HEK293 (cell line): ENCODE measurements at regions not wholly inside any gene's neighbourhood (a gene's known extent, or its start where the extent isn't known, plus 50 kb on each side); places are given as distances from the start of the nearest gene placed in this dataset.

Experiments used
- ZNF404 ChIP-seq: fragments of 450-650 bp; formaldehyde crosslinking; IDR thresholded peaks from 2 replicates; pipeline ENCODE4 v1.5.1; 2017; ENCODE audit warnings: missing biosample characterization, missing genetic modification characterization
- TF ChIP-seq, protein P1 (sequence below): fragments of 450-650 bp; formaldehyde crosslinking; IDR thresholded peaks from 2 replicates; pipeline ENCODE4 v1.5.1; 2016; ENCODE audit warnings: missing biosample characterization, missing genetic modification characterization

DNA sequence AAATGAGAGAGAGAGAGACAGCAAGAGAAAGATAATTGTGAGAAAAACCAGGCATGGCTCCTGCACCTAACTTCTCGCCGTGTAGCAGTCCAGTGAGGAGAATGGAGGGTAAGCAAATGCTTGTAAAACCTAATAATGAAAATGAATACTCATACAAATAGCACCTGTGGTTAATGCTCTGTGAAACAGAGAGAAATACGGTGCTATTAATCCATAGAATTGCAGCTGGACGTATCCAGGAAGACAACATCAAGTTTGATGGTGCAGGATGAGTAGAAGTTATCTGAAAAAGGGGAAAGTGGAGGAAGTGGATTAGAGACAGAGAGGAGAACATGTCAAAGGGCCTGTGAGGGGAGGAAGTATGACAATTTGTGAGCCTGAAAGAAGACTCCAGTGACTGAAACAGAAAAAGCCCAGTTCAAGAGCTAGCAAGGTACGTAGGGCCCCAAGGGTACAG is 89.4 kb upstream of the PAK5 start:
- TF ChIP-seq, protein P1, sequence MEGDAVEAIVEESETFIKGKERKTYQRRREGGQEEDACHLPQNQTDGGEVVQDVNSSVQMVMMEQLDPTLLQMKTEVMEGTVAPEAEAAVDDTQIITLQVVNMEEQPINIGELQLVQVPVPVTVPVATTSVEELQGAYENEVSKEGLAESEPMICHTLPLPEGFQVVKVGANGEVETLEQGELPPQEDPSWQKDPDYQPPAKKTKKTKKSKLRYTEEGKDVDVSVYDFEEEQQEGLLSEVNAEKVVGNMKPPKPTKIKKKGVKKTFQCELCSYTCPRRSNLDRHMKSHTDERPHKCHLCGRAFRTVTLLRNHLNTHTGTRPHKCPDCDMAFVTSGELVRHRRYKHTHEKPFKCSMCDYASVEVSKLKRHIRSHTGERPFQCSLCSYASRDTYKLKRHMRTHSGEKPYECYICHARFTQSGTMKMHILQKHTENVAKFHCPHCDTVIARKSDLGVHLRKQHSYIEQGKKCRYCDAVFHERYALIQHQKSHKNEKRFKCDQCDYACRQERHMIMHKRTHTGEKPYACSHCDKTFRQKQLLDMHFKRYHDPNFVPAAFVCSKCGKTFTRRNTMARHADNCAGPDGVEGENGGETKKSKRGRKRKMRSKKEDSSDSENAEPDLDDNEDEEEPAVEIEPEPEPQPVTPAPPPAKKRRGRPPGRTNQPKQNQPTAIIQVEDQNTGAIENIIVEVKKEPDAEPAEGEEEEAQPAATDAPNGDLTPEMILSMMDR (tag by site-specific recombination) = no peak
- TF ChIP-seq ZNF404 (tag by site-specific recombination) = no peak
